ENCODE measurements at regions not wholly inside any gene's neighbourhood (a gene's known extent, or its start where the extent isn't known, plus 50 kb on each side); places are given as distances from the start of the nearest gene placed in this dataset.
"Not testable (repeated sequence)": the region's sequence is repeated elsewhere in the genome, so short reads cannot be mapped to it uniquely, and the experiment has no call there.

- DNase-seq, result peak; percentile 49
Observed at GRCh38 chr14:99995700-99996356, 69.4 kb upstream of the EVL start.

DNA sequence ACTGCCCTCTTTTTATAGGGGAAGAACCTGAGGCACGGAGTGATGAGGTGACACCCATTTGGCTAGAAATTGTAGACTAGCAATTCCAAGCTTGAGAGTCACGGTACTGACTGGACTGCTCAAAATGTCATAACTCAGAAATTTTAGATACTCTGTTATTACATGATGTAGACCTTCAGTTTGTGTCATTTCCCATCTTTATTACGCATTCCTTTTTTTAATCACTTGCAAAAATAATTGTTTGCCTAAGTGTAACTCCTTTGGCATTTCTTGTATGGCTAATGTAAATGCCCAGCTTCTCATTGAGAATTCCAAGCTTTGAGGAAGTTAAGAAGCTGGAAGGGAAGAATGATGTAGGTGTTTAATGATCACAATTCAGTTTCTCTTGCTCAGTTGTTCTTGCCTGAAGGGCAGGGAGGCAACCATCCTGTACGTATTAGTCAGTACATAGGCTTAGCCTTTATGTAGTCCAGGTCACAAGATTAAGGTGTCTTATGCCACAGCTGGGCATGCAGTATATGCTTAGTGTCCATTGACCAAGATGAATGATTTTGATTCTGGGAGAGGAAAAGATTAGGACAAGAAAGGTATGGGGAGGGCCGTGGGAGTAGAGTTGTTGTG, 68.2 kb upstream of the EVL start:
- DNase-seq, result no peak

- not testable (repeated sequence) for DNase-seq
Observed at GRCh38 chr14:100000398-100000797, 64.8 kb upstream of the EVL start.

DNA sequence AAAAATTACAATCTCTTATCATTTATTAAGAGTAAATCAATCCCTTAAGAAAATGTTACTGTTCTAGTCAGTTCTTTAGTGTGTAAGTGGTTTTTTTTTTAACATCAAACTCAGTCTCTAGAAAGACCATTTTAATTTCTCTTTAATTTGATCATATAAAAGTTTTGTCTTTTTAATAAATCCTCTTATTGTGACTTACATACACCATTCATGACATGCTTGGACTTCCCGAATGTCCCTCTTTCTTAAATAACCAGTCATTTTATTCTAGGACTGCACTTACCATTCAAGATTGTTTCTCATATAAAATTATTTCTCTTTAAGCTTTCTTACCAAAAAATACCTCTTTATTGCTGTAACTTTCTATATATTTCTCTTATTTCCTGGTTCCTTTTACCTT, 60.8 kb upstream of the EVL start:
- no peak for DNase-seq

- DNase-seq, result no peak
Observed at GRCh38 chr14:100007254-100007653, 58.0 kb upstream of the EVL start.

GRCh38 chr14:100009802-100010201, 55.4 kb upstream of the EVL start:
- DNase-seq, result not testable (repeated sequence)

- no peak for DNase-seq
Observed at GRCh38 chr14:100010679-100011078, 54.5 kb upstream of the EVL start.

- DNase-seq, result no peak
Observed at GRCh38 chr14:100011628-100012325, 53.4 kb upstream of the EVL start.

DNA sequence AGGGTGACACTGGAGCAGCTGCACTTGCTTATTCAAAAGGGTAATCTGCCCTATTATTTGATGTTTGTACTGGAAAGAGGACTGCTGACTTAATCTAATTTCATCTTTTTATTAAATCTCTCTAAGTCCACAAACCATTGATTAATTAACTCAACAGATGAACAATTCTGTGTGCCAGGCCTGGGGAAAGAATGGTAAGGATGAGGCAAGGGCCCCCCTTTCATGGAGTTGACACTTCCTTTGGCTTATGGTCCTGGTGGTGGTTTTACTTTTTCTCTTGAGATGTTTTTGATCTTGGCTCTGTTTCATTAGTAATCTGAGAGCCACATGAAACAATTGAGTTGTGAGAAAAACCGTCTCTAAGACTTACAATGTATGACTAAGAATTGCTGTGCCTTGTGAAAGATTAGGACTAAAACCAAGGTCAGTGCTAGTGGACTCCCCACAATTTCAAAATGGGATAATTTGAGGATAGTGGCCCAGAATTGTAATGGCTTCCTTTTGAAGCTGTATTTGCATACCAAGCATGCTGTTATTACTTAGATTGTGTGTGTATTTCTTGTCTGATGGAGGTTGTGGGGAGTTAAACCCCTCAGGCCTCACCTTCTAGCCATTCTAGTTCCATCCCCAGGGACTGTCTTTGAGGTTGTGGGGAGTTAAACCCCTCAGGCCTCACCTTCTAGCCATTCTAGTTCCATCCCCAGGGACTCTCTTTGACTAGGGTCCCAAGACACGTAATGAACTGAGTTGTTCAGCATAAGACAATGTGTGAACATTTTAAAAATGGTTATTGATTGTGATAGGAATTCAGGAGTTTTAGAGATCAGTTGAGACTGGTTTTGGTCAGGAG, 52.5 kb upstream of the EVL start:
- no peak for DNase-seq

DNA sequence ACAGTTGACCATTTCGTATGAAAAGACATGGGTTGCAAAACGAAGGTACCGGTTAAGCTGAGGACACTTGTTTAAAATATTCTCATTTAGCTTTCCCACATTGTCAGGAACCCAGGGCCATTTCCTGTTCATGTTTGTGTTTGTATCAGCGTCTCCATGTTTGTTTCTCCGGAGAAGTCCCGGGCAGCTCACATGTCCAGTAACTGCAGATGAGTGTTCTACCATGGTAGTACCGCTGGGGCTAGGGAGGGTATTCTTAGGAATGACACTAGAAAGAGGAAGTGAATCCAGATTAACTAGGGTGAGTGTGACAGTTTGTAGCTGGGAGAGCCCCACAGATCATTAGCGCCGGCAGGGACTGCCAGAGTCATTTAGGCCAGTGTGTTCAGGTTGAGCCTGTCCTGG, 50.0 kb upstream of the EVL start:
- no peak for DNase-seq
